22Rv1 (cell line): ENCODE measurements at regions not wholly inside any gene's neighbourhood (a gene's known extent, or its start where the extent isn't known, plus 50 kb on each side); places are given as distances from the start of the nearest gene placed in this dataset.

Experiments used
- H3K27ac ChIP-seq: fragments of 450-650 bp; 2 replicates; pipeline ENCODE4 v1.5.1; 2017
- ZFX ChIP-seq: fragments of 450-650 bp; IDR thresholded peaks from 2 replicates; pipeline ENCODE4 v1.6.1; 2017; ENCODE audit warnings: antibody characterized with exemption, borderline replicate concordance
- TF ChIP-seq, protein P1 (sequence below): fragments of 450-650 bp; IDR thresholded peaks from 2 replicates; pipeline ENCODE4 v1.5.1; 2017; ENCODE audit warnings: mild to moderate bottlenecking

DNA sequence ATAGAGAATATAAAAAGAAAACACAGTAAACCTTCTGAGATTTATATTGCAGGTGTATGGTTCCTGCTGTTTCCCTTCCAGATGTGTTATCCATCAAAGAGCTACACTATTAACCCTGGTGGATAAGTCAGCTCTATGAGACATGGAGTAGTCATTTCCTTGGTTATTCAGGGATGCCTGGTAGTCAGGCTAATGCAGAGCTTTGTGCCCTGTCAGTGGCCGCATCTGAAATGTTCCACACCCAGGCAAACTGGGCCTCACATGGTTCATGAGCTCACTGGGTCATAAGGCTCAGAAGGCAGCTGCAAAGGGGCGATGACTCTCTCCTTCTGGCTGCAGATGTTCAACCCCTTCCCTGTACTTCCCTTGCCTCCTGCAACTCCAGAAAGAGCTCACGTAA lies 473.6 kb downstream of the EPHA7 start:
- TF ChIP-seq ZFX = no peak
- H3K27ac ChIP-seq = no peak overlapping the region

DNA sequence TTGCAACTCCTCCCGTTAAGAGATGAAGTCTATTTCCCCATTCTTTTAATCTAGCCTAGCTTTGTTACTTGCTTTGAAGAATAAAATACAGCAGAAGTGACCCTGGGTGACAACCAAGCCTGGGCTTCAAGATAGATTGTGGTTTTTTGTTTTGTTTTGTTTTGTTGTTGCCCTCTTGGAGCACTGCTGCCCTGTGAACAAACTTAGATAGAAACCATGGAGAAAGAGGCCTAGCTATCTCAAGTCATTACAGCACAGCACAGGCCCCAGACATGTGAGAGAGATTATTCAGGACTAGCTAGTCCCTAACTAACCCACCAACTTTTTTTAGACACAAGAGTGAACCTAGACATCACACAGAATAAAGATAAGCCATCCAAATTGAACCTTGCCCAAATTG lies 475.2 kb downstream of the EPHA7 start:
- TF ChIP-seq, protein P1, sequence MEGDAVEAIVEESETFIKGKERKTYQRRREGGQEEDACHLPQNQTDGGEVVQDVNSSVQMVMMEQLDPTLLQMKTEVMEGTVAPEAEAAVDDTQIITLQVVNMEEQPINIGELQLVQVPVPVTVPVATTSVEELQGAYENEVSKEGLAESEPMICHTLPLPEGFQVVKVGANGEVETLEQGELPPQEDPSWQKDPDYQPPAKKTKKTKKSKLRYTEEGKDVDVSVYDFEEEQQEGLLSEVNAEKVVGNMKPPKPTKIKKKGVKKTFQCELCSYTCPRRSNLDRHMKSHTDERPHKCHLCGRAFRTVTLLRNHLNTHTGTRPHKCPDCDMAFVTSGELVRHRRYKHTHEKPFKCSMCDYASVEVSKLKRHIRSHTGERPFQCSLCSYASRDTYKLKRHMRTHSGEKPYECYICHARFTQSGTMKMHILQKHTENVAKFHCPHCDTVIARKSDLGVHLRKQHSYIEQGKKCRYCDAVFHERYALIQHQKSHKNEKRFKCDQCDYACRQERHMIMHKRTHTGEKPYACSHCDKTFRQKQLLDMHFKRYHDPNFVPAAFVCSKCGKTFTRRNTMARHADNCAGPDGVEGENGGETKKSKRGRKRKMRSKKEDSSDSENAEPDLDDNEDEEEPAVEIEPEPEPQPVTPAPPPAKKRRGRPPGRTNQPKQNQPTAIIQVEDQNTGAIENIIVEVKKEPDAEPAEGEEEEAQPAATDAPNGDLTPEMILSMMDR = no peak
- no peak for TF ChIP-seq ZFX
- H3K27ac ChIP-seq = no peak overlapping the region

DNA sequence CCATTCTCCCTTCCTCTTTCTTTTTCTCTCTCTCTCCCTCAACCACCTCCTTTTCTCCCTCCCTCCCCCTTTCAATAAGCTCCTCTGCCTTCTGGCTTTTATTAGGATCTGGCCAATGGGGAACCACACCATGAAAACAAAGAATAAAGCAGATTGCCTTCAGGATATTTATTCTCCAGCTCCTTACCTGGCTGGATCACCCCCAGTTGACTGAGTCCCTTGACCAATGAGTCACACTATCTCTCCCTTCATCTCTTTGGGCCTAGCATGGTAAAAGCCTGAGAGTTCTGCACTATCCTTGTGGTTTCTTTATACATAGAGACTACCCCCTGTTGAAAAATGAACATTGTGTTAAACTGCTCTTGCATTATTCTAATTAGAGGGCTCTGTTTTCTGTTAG lies 476.8 kb downstream of the EPHA7 start:
- TF ChIP-seq ZFX = no peak
- TF ChIP-seq, protein P1 = no peak
- H3K27ac ChIP-seq = no peak overlapping the region

DNA sequence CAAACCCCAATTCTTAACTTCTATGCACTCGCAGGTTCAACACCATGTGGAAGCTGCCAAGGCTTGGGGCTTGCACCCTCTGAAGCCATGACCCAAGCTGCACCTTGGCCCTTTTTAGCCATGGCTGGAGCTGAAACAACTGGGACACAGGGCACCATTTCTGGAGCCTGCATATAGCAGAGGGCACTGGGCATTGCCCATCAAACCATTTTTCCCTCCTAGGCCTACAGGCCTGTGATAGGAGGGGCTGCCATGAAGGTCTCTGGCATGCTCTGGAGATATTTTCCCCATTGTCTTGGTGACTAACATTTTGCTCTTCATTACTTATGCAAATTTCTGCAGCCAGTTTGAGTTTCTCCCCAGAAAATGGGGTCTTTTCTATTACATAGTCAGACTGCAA lies 484.7 kb downstream of the EPHA7 start:
- no peak for TF ChIP-seq ZFX
- TF ChIP-seq, protein P1 = no peak
- H3K27ac ChIP-seq = no peak overlapping the region

DNA sequence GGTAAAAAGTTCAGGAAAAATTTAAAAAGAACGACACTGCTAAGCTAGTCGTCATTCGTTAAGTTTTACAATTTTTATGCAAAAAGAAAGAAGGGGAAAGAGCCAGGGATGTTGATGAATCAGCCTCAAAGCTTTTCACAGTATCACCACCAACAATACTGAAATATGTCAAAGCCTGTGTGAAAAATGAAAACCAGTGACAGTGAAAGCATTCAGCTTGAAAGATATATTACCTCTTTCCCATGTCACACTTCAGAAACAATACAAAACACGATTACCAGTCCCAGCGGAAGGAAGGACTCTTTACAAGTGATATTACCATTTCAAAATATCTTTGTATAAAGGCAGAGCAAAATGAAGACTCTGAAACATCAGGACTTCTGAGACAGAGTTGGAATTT lies 489.2 kb downstream of the EPHA7 start:
- no peak overlapping the region for H3K27ac ChIP-seq
- TF ChIP-seq, protein P1 = no peak
- TF ChIP-seq ZFX = no peak

DNA sequence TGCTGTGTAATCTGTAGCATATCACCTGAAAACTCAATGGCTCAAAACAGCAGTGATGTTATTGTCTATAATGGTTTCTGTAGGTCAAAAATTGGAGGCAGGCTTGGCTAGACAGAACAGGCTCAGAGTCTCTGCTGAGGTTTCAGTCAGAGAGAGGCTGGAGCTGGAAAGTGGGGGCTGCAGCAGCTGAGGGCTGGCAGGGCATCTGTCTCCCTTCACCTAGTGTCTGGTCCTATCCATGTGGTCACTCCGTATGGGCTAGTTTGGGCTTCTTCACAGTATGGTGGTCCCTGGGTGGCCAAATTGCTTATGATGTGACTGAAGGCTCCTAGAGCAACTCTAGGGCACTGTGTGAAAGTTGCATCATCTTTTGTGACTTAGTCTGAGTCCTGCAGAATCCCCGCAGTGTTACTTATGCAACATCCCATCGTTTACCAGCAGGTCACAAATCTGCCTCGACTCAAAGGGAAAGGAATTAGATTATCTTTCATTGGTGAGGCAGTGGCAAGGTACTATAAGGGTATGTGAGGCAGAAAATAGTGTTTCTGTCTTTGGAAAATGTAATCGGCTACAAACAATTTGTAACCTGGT lies 497.0 kb downstream of the EPHA7 start:
- TF ChIP-seq ZFX = no peak
- TF ChIP-seq, protein P1 = no peak
- H3K27ac ChIP-seq = no peak overlapping the region

DNA sequence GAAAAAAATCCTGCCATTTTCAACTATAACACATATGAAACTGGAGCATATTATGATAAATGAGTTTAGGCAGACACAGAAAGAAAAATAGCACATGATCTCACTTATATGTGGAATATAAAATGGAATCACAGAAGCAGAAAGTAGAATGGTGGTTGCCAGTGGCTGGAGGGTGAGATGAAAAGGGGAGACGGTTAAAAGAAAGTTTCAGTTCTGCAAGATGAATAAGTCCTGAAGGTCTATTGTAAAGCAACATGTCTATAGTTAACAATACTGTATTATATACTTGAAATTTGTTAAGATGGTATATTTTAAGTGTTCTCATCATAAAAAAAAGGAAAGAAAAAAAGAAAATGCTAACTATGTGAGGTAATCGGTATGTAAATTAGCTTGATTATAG lies 503.9 kb downstream of the EPHA7 start:
- TF ChIP-seq, protein P1 = no peak
- no peak for TF ChIP-seq ZFX
- H3K27ac ChIP-seq = no peak overlapping the region

DNA sequence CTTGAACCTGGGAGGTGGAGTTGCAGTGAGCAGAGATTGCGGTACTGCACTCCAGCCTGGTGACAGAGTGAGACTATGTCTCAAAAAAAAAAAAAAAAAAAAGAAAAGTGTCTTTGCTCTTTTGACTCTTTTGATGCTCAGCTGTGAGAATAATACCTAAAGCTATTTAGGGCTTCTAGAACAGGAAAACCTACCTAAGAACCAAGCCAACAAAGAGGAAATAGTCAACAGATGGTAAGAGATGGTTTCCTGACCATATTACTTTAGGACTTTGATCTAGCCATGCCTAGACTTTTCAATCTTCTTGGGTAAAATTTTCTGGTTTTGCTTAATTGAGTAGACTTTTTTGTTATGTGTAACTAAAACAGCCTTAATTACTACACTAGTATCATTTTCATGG lies 508.1 kb downstream of the EPHA7 start:
- no peak for TF ChIP-seq ZFX
- TF ChIP-seq, protein P1 = no peak
- no peak overlapping the region for H3K27ac ChIP-seq
